GM12892 (cell line): ENCODE measurements at regions not wholly inside any gene's neighbourhood (a gene's known extent, or its start where the extent isn't known, plus 50 kb on each side); places are given as distances from the start of the nearest gene placed in this dataset.

ENCODE experiments used
- POLR2A ChIP-seq: IDR thresholded peaks from 2 replicates; pipeline ENCODE4 v1.6.1; 2011; ENCODE audit warnings: low read depth, low read length, control low read depth
- POLR2AphosphoS5 ChIP-seq: IDR thresholded peaks from 2 replicates; pipeline ENCODE4 v1.6.1; 2011; ENCODE audit warnings: low read depth, low read length, control low read depth
- TAF1 ChIP-seq: IDR thresholded peaks from 2 replicates; pipeline ENCODE4 v1.6.1; 2011; ENCODE audit warnings: low read depth, mild to moderate bottlenecking, control low read depth, low read length, borderline replicate concordance

DNA sequence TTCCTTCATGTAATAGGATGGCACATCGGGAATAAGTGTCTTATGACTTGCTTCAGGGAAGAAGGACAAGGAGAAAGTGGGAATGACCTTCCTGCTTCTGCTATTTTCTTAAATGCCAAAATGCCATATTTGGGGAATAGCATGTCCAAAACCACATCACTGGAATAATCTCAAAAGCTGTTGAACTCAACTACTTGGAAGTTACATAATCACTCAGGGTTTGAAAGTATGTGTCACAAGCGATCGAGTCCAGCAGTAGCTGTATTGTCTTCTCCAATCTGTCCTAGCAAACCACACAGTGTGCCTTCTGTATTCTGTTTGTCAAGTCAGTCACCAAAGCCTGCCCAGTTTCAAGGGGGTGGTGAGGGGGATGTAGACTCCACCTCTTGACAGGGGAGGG is 58.3 kb upstream of the GADL1 start:
- TF ChIP-seq POLR2A (no peak), POLR2AphosphoS5 (no peak), TAF1 (no peak)
